ENCODE measurements at regions not wholly inside any gene's neighbourhood (a gene's known extent, or its start where the extent isn't known, plus 50 kb on each side); places are given as distances from the start of the nearest gene placed in this dataset.

- no peaks in the 10 kb centered on the region for H3K9me3 ChIP-seq
Observed at GRCh38 chr2:167856190-167856589, 391.2 kb downstream of the STK39 start.

GRCh38 chr2:167855211-167855610 is 392.2 kb downstream of the STK39 start:
- WGBS, 5 donors: 81 to 95% (median 88%) methylated on average over 2 of the region's 2 CpGs
- Histone ChIP-seq H3K4me3 (no peak overlapping the region), H3K4me1 (no peaks in the 10 kb centered on the region), H3K36me3 (no peaks in the 10 kb centered on the region), H3K27ac (no peak overlapping the region), H3K9me3 (no peaks in the 10 kb centered on the region), H3K27me3 (replicated peaks in 1 of 7) (no peaks in the 10 kb centered on the region)
- intact Hi-C loops (cut with DNase I; ENCODE audit: low total_unique reads): no loop called here
- DNase-seq: no peak
- TF ChIP-seq POLR2AphosphoS5 (IDR thresholded peaks at IDR 0.05): no peak
- TF ChIP-seq, protein P1, sequence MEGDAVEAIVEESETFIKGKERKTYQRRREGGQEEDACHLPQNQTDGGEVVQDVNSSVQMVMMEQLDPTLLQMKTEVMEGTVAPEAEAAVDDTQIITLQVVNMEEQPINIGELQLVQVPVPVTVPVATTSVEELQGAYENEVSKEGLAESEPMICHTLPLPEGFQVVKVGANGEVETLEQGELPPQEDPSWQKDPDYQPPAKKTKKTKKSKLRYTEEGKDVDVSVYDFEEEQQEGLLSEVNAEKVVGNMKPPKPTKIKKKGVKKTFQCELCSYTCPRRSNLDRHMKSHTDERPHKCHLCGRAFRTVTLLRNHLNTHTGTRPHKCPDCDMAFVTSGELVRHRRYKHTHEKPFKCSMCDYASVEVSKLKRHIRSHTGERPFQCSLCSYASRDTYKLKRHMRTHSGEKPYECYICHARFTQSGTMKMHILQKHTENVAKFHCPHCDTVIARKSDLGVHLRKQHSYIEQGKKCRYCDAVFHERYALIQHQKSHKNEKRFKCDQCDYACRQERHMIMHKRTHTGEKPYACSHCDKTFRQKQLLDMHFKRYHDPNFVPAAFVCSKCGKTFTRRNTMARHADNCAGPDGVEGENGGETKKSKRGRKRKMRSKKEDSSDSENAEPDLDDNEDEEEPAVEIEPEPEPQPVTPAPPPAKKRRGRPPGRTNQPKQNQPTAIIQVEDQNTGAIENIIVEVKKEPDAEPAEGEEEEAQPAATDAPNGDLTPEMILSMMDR (IDR thresholded peaks at IDR 0.05 in 8 of 11, conservative IDR thresholded peaks at IDR 0.05 in 3 of 11): no peak
- no peak for TF ChIP-seq POLR2A (IDR thresholded peaks at IDR 0.05)

More at GRCh38 chr2:167856190-167856589, 391.2 kb downstream of the STK39 start:
- DNase-seq: no peak
- intact Hi-C loops (cut with DNase I; ENCODE audit: low total_unique reads): no loop called here
- no peaks in the 10 kb centered on the region for H3K27me3 ChIP-seq (replicated peaks in 1 of 7)
- H3K4me3 ChIP-seq: no peak overlapping the region
- H3K36me3 ChIP-seq: no peaks in the 10 kb centered on the region
- H3K4me1 ChIP-seq: no peaks in the 10 kb centered on the region
- no peak overlapping the region for H3K27ac ChIP-seq
- TF ChIP-seq POLR2A (IDR thresholded peaks at IDR 0.05) (no peak), POLR2AphosphoS5 (IDR thresholded peaks at IDR 0.05) (no peak)
- TF ChIP-seq, protein P1 (IDR thresholded peaks at IDR 0.05 in 8 of 11, conservative IDR thresholded peaks at IDR 0.05 in 3 of 11): no peak

GRCh38 chr2:167853717-167854116 is 393.7 kb downstream of the STK39 start:
- TF ChIP-seq, protein P1 (IDR thresholded peaks at IDR 0.05 in 8 of 11, conservative IDR thresholded peaks at IDR 0.05 in 3 of 11): no peak
- no peak for TF ChIP-seq POLR2A (IDR thresholded peaks at IDR 0.05)
- intact Hi-C loops (cut with DNase I; ENCODE audit: low total_unique reads): no loop called here
- WGBS, 5 donors: 76 to 87% (median 83%) methylated on average over 1 of the region's 1 CpG
- Histone ChIP-seq H3K9me3 (no peaks in the 10 kb centered on the region), H3K4me3 (no peak overlapping the region), H3K36me3 (no peaks in the 10 kb centered on the region), H3K4me1 (no peaks in the 10 kb centered on the region), H3K27me3 (replicated peaks in 1 of 7) (no peaks in the 10 kb centered on the region), H3K27ac (no peak overlapping the region)
- DNase-seq: no peak

DNA sequence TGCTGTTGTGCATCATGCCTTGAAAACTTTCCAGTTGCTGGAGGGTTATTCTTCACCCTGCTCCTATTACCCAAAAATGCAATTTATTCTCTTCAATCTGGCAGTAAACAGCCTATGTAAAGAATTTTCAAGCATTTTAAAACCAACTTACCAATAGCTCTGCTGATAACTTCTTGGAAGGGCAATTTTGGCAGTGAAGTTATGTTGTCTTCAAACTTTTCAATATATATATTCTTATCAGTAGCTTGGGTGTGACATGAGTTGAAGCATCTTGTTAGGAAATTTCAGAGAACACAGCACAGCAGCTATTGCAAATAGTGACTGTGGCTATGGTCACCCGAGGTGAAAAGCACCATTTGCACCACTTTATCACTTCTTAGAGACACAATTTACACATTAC is 395.5 kb downstream of the STK39 start:
- H3K27ac ChIP-seq: no peak overlapping the region
- no peak for DNase-seq
- H3K4me3 ChIP-seq: no peak overlapping the region
- no peaks in the 10 kb centered on the region for H3K36me3 ChIP-seq
- H3K4me1 ChIP-seq: no peaks in the 10 kb centered on the region
- intact Hi-C loops (cut with DNase I; ENCODE audit: low total_unique reads): no loop called here
- no peak for TF ChIP-seq POLR2A (IDR thresholded peaks at IDR 0.05)
- TF ChIP-seq, protein P1 (IDR thresholded peaks at IDR 0.05 in 8 of 11, conservative IDR thresholded peaks at IDR 0.05 in 3 of 11): no peak
- no peak for TF ChIP-seq POLR2AphosphoS5 (IDR thresholded peaks at IDR 0.05)
- H3K27me3 ChIP-seq (replicated peaks in 1 of 7): no peaks in the 10 kb centered on the region
- H3K9me3 ChIP-seq: no peaks in the 10 kb centered on the region
- WGBS, 5 donors: 31 to 53% (median 39%) methylated on average over 1 of the region's 1 CpG
